ENCODE measurements at regions not wholly inside any gene's neighbourhood (a gene's known extent, or its start where the extent isn't known, plus 50 kb on each side); places are given as distances from the start of the nearest gene placed in this dataset.
A peak's percentile ranks its signal among the peaks of the same experiment; 100 is the strongest.

DNA sequence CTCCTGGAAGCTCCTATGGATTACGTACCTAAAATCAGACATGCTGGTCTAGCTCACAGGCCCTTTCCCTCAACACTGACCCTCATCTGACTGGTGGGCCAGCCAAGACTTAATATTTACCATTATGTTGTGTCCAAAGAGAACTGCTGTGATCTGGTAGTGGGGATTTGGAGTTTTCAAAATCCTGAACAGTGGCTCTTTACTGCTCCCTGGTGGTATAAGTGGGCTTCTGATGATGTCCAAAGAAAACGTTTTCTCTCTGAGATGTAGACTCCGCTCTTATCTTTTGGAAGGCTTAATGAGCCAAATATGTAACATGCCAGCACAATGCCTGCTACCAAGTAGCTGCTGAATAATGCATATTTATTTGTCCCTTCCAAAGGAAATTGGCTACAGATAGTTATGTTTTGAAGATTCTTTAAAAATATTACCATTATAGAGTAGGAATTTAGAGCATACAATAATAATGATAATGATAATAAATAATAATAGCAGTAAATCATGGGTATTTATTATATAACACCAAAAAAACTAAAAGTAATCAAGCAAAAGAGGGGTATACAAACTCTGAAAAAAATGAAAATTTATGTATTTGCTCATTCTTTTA, 406.6 kb upstream of the TNC start:
- TF ChIP-seq, protein P1, sequence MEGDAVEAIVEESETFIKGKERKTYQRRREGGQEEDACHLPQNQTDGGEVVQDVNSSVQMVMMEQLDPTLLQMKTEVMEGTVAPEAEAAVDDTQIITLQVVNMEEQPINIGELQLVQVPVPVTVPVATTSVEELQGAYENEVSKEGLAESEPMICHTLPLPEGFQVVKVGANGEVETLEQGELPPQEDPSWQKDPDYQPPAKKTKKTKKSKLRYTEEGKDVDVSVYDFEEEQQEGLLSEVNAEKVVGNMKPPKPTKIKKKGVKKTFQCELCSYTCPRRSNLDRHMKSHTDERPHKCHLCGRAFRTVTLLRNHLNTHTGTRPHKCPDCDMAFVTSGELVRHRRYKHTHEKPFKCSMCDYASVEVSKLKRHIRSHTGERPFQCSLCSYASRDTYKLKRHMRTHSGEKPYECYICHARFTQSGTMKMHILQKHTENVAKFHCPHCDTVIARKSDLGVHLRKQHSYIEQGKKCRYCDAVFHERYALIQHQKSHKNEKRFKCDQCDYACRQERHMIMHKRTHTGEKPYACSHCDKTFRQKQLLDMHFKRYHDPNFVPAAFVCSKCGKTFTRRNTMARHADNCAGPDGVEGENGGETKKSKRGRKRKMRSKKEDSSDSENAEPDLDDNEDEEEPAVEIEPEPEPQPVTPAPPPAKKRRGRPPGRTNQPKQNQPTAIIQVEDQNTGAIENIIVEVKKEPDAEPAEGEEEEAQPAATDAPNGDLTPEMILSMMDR (IDR thresholded peaks at IDR 0.05; ENCODE audit: low read depth, low read length, missing input control): peak; percentile 69
- TF ChIP-seq, protein P2, sequence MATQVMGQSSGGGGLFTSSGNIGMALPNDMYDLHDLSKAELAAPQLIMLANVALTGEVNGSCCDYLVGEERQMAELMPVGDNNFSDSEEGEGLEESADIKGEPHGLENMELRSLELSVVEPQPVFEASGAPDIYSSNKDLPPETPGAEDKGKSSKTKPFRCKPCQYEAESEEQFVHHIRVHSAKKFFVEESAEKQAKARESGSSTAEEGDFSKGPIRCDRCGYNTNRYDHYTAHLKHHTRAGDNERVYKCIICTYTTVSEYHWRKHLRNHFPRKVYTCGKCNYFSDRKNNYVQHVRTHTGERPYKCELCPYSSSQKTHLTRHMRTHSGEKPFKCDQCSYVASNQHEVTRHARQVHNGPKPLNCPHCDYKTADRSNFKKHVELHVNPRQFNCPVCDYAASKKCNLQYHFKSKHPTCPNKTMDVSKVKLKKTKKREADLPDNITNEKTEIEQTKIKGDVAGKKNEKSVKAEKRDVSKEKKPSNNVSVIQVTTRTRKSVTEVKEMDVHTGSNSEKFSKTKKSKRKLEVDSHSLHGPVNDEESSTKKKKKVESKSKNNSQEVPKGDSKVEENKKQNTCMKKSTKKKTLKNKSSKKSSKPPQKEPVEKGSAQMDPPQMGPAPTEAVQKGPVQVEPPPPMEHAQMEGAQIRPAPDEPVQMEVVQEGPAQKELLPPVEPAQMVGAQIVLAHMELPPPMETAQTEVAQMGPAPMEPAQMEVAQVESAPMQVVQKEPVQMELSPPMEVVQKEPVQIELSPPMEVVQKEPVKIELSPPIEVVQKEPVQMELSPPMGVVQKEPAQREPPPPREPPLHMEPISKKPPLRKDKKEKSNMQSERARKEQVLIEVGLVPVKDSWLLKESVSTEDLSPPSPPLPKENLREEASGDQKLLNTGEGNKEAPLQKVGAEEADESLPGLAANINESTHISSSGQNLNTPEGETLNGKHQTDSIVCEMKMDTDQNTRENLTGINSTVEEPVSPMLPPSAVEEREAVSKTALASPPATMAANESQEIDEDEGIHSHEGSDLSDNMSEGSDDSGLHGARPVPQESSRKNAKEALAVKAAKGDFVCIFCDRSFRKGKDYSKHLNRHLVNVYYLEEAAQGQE (IDR thresholded peaks at IDR 0.05): no peak
- TF ChIP-seq, protein P3, sequence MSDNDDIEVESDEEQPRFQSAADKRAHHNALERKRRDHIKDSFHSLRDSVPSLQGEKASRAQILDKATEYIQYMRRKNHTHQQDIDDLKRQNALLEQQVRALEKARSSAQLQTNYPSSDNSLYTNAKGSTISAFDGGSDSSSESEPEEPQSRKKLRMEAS (IDR thresholded peaks at IDR 0.05): no peak
- TF ChIP-seq, protein P4, sequence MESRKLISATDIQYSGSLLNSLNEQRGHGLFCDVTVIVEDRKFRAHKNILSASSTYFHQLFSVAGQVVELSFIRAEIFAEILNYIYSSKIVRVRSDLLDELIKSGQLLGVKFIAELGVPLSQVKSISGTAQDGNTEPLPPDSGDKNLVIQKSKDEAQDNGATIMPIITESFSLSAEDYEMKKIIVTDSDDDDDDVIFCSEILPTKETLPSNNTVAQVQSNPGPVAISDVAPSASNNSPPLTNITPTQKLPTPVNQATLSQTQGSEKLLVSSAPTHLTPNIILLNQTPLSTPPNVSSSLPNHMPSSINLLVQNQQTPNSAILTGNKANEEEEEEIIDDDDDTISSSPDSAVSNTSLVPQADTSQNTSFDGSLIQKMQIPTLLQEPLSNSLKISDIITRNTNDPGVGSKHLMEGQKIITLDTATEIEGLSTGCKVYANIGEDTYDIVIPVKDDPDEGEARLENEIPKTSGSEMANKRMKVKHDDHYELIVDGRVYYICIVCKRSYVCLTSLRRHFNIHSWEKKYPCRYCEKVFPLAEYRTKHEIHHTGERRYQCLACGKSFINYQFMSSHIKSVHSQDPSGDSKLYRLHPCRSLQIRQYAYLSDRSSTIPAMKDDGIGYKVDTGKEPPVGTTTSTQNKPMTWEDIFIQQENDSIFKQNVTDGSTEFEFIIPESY (IDR thresholded peaks at IDR 0.05): no peak
- TF ChIP-seq EGR1 (IDR thresholded peaks at IDR 0.05; ENCODE audit: low read depth in 2 of 2) (no peak), RAD21 (IDR thresholded peaks at IDR 0.05) (peak; percentile 86 to 92), JUND (IDR thresholded peaks at IDR 0.05) (no peak), GABPA (IDR thresholded peaks at IDR 0.05 in 1 of 2, conservative IDR thresholded peaks at IDR 0.05 in 1 of 2) (no peak), RXRA (IDR thresholded peaks at IDR 0.05) (no peak), SP1 (IDR thresholded peaks at IDR 0.05) (no peak), TAF1 (conservative IDR thresholded peaks at IDR 0.05) (no peak)

All from liver (tissue), 3 donors.